Islet of Langerhans (tissue), 1 donor: ENCODE measurements at regions not wholly inside any gene's neighbourhood (a gene's known extent, or its start where the extent isn't known, plus 50 kb on each side); places are given as distances from the start of the nearest gene placed in this dataset.

Experiments
- FAIRE-seq: peaks from one replicate; lab custom pipeline; 2011; peaks lifted over from hg19 to GRCh38; lab: Jason Lieb, UNC

DNA sequence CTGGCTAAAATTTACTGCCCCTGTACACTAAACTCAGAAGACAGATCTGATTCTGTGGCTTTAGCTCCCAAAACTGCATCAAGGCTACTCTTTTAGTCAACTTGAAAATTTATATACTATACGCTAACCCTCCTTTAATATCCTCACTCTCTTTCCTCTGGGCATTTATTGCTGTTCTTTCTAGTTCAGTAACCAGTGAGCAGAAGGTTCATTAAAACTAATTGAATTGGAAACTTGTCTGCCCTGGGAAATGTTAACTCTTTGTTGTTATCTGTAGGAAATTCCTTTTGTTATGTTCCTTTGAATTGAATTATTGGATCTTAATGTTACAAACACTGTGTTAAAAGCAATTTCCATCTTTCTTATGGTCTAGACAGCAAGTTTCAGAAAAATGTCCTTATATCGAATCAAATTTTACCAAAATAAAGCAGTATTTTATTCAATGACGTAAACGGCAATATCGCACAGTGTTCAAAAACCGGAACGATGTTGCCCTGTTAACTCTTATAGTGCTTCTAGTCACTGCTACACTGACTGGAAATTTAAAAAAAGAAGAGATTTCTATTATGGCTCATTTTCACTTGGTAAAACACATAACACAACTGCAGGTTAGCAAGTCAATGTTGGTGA is 168.3 kb downstream of the NR4A2 start:
- FAIRE-seq = no peak

DNA sequence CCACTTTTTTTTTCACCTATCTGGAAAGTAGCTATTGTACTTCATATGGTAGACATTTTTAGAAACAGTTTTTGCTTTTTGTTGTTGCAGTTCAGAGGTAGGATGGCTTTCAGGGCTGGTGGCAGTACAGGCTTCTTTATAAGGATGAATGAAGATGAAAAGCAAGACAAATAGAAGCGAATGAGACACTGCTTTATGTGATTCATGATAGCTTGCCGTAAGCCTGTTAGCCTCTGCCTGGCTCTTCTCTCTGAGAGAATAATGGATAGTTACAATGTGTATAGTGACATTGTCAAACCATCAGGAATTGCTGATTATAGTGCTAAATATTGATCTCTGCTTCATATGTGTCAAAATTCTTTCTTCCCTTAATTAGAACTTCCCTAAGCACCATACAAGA is 173.7 kb downstream of the NR4A2 start:
- FAIRE-seq = peak; percentile 38

GRCh38 chr2:156157670-156158069 is 174.9 kb downstream of the NR4A2 start:
- no peak for FAIRE-seq

DNA sequence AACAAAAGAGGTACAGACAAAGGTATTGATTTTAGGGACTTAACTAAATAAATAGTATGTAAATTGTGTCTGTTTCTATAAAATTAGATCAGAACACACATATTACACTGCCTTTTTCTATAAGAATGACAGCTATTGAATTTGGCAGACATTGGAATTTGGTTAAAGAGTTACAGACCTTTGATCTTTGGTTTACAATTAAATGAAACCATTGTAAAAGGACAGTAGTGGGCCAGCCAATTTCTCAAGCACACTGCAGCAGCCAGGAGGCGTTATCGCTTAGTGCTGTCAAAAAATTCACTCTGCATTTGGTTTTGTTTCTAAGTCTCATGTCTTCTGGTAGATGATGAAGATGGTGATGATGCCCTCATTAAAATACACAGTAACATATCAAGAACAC is 175.9 kb downstream of the NR4A2 start:
- peak; percentile 5 for FAIRE-seq

GRCh38 chr2:156155319-156155718 is 177.2 kb downstream of the NR4A2 start:
- FAIRE-seq = no peak

GRCh38 chr2:156151351-156151750 is 181.2 kb downstream of the NR4A2 start:
- FAIRE-seq = no peak

- no peak for FAIRE-seq
These were observed 184.8 kb downstream of the NR4A2 start for GRCh38 chr2:156147594-156148330.

DNA sequence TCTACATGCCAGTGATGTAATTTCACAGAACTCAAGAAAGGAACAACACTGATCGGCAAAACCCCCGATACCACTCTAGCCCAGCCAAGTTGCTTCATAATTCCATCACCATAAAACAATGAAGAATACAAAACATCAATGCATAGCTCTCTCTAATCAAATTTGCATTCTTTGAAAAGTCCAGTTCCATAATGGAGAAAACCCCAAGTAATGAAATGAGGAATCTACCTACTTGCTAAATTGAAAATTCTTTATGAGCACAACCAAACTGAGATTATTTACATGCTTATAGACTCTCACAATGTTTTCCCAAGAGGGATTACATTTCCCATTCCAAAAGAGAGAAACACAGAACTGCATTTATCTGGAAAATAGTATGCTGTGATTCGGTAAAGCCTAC is 186.5 kb downstream of the NR4A2 start:
- FAIRE-seq = no peak

DNA sequence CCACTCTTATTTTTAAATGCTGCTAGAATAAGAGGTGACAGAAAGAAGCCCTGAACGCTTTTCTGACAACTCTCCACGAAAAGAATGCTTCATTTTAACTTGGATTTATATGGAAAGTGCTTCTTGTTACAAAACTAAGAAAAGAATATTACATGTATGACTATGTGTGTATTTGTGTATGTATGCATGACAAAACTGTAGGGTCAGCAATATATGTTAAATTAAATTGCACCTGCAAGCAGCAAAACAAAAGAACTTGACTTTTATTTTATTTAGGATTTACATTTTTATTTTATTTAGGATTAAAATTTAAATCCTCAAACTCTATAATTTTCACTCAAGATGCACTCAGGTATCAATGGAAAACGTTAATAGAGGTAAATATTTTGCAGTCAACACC is 187.1 kb downstream of the NR4A2 start:
- FAIRE-seq = no peak

DNA sequence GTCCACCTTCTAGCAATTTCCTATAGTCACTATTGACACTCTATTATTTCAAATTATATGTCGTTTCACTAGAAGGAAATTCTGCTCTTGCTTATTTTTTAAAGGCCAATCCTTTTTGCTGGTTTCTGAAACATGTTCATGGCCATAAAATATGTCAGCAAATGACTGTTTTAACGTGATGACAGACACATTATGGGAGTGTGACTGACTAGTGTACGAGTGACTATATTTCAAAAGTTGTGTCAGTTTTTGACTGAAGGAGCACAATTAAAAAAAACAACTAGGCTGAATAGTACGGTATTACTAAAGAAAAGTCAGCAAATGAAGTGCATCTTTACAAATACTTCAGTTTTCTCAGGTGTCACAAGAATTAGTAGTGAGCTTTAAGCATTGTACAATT is 196.0 kb downstream of the NR4A2 start:
- no peak for FAIRE-seq

- no peak for FAIRE-seq
These were observed 197.6 kb downstream of the NR4A2 start for GRCh38 chr2:156134887-156135286.

GRCh38 chr2:156132941-156133340 is 199.6 kb downstream of the NR4A2 start:
- no peak for FAIRE-seq

DNA sequence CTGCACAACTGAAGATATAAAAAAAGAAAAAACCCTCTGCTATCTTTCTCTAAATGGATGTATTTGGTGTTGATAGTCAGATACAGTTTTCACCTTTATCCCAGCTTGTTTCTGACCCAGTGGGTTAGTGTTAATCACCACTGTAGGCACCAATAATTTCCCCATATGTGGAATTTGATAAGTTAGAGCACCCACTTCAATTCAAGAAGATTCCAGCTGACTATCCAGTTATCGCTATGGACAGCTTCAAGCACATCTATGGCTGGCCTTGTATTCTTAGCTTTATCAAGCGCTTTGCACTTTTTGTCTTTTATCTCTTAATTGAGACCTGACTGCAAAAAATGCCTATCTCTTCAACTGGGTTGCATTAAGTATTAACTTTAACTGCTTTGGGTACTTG is 200.4 kb downstream of the NR4A2 start:
- FAIRE-seq = no peak

- no peak for FAIRE-seq
These were observed 203.3 kb downstream of the NR4A2 start for GRCh38 chr2:156129227-156129626.

- FAIRE-seq = no peak
These were observed 207.5 kb downstream of the NR4A2 start for GRCh38 chr2:156125018-156125417.

GRCh38 chr2:156124458-156124857 is 208.1 kb downstream of the NR4A2 start:
- no peak for FAIRE-seq

GRCh38 chr2:156118753-156119416 is 213.6 kb downstream of the NR4A2 start:
- FAIRE-seq = no peak

DNA sequence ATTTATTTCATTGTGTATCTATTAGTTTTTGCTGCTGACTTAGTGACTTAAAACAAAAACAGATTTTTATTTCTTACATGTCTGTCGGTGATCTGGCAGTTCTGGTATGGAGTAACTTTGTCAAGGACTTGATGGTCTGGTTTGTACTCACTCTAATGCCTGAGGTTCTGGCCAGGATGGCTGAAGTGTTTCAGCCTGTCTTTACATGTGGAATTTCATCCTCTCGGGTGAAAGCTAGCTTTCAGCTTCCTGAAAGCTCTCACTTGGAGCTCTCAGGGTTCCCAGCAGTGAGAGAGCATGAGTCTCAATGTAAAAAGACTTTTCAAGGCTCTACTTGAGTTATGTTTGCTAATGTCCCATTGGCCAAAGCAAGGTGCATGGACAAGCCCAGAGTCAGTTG is 216.4 kb downstream of the NR4A2 start:
- FAIRE-seq = no peak

DNA sequence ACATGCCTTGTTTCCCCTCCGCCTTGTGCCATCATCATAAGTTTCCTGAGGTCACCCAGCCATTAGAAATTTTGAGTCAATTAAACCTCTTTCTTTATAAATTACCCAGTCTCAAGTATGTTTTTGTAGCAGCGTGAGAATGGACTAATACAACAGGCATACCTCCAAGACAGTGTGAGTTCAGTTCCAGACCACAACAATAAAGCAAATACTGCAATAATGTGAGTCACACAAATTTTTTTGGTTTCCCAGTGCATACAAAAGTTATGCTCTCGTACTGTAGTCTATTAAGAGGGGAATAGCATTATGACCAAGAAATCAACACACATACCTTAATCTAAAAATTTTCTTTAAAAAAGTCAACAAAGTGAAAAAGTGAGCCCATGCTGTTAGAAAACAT is 217.2 kb downstream of the NR4A2 start:
- no peak for FAIRE-seq

GRCh38 chr2:156112323-156112722 is 220.2 kb downstream of the NR4A2 start:
- no peak for FAIRE-seq

DNA sequence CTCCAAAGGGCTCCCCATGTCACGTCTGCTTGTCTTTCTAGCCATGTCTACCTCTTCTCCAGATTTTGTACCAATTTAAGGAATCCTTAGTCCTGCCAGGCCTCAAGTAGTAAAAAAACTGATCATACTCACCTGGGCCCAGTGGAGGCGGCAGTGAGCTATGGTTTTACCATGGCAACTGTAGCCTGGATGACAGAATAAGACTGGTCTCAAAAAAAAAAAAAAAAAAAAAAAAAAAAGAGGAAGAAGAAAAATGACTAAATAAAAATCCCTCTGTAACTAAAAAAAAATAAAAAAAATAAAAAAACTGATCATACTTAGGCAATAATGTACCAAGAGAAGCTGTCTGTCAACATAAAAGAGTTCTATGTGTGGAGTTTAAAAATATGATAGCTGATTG is 221.6 kb downstream of the NR4A2 start:
- FAIRE-seq = no peak

- no peak for FAIRE-seq
These were observed 233.1 kb downstream of the NR4A2 start for GRCh38 chr2:156099382-156099781.

DNA sequence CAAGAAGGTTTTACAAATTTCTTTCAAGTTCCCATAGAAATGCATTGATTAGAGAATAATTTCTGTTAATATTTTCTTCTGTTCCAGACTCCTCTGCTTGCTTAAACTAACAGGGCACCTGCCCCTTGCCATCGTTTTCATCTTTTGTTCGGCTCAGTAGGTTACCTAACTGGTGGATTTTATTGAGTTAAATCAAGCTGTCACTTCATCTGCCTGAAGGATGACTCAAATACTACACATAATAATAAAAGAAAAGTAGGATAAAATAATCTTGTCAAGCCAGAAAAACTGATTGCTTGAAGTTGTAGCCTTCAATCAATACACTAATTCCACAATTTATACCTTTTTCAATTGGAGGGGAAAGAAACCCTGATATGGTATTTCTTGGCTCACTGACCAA is 234.0 kb downstream of the NR4A2 start:
- FAIRE-seq = no peak

- FAIRE-seq = no peak
These were observed 243.9 kb downstream of the NR4A2 start for GRCh38 chr2:156088587-156088986.
